GM19328 (cell line): ENCODE measurements at regions not wholly inside any gene's neighbourhood (a gene's known extent, or its start where the extent isn't known, plus 50 kb on each side); places are given as distances from the start of the nearest gene placed in this dataset.
A peak's percentile ranks its signal among the peaks of the same experiment; 100 is the strongest.

Experiments used
- ATAC-seq: cut with Tn5 transposase; IDR thresholded peaks from one replicate; pipeline ENCODE4 v1.9.1; 2021; ENCODE audit warnings: mild to moderate bottlenecking, moderate library complexity; ENCODE audit not compliant: unreplicated experiment

- peak; percentile 71 for ATAC-seq
Measured at GRCh38 chr1:235011599-235012435, 116.8 kb downstream of the TOMM20 start.

GRCh38 chr1:235011064-235011598 is 117.5 kb downstream of the TOMM20 start:
- ATAC-seq: no peak

GRCh38 chr1:235009561-235010306 is 118.9 kb downstream of the TOMM20 start:
- no peak for ATAC-seq

GRCh38 chr1:235009074-235009473 is 119.6 kb downstream of the TOMM20 start:
- ATAC-seq: no peak

- no peak for ATAC-seq
Measured at GRCh38 chr1:235008239-235008638, 120.4 kb downstream of the TOMM20 start.

GRCh38 chr1:235006816-235007215 is 121.8 kb downstream of the TOMM20 start:
- no peak for ATAC-seq

GRCh38 chr1:235006132-235006721 is 122.4 kb downstream of the TOMM20 start:
- no peak for ATAC-seq

GRCh38 chr1:235004840-235005391 is 123.7 kb downstream of the TOMM20 start:
- ATAC-seq: no peak

- no peak for ATAC-seq
Measured at GRCh38 chr1:235004276-235004675, 124.4 kb downstream of the TOMM20 start.

GRCh38 chr1:235002706-235003300 is 125.8 kb downstream of the TOMM20 start:
- ATAC-seq: no peak

GRCh38 chr1:234999513-234999940 is 129.1 kb downstream of the TOMM20 start:
- no peak for ATAC-seq

- ATAC-seq: no peak
Measured at GRCh38 chr1:234997896-234998741, 130.5 kb downstream of the TOMM20 start.

GRCh38 chr1:234997201-234997895 is 131.3 kb downstream of the TOMM20 start:
- no peak for ATAC-seq

GRCh38 chr1:234996245-234996757 is 132.3 kb downstream of the TOMM20 start:
- no peak for ATAC-seq

- ATAC-seq: no peak
Measured at GRCh38 chr1:234994436-234995295, 134.0 kb downstream of the TOMM20 start.

GRCh38 chr1:234992065-234992464 is 136.6 kb downstream of the TOMM20 start:
- ATAC-seq: no peak

- no peak for ATAC-seq
Measured at GRCh38 chr1:234990874-234991801, 137.5 kb downstream of the TOMM20 start.
